H1 (cell line): ENCODE measurements at regions not wholly inside any gene's neighbourhood (a gene's known extent, or its start where the extent isn't known, plus 50 kb on each side); places are given as distances from the start of the nearest gene placed in this dataset.

ENCODE experiments used
- CTCF ChIA-PET: fragments of 300-600 bp; sonication (Branson Sonifier 250); formaldehyde crosslinking; loops from one replicate; lab custom pipeline; 2021; ENCODE audit not compliant: partially characterized antibody; lab: Charles Lee
- POLR2A ChIA-PET: fragments of 300-600 bp; sonication (Branson Sonifier 250); formaldehyde crosslinking; loops from one replicate; lab custom pipeline; 2021; ENCODE audit warnings: inconsistent platforms; ENCODE audit not compliant: partially characterized antibody; lab: Charles Lee
- DNase-seq, 2 experiments: peaks; one replicate each; pipeline versions ENCODE4 v3.0.0 to v3.0.0-alpha.2; 2010 to 2022; ENCODE audit warnings: low spot score in 2 of 2, low read depth in 1 of 2, mixed read lengths in 1 of 2
- FAIRE-seq: peaks from 2 replicates; lab custom pipeline; 2011; peaks lifted over from hg19 to GRCh38; lab: Jason Lieb, UNC
- H2AFZ ChIP-seq: 2 replicates; pipeline ENCODE4 v1.8.1; 2012; ENCODE audit warnings: low read length, inconsistent platforms
- H2AK5ac ChIP-seq: 2 replicates; pipeline ENCODE4 v1.6.1; 2013; ENCODE audit warnings: low read depth, low read length
- H2BK120ac ChIP-seq: replicated peaks from 2 replicates; pipeline ENCODE3; 2013; ENCODE audit warnings: low read depth, low read length, inconsistent platforms
- H2BK12ac ChIP-seq: 2 replicates; pipeline ENCODE4 v1.6.1; 2013; ENCODE audit warnings: low read depth, low read length
- H2BK15ac ChIP-seq: 2 replicates; pipeline ENCODE4 v1.6.1; 2013; ENCODE audit warnings: low read length
- H2BK20ac ChIP-seq: 2 replicates; pipeline ENCODE4 v1.6.1; 2013; ENCODE audit warnings: low read length
- H2BK5ac ChIP-seq: 2 replicates; pipeline ENCODE4 v1.6.1; 2013; ENCODE audit warnings: low read depth, low read length
- H3K14ac ChIP-seq: 2 replicates; pipeline ENCODE4 v1.6.1; 2013; ENCODE audit warnings: inconsistent platforms; ENCODE audit not compliant: insufficient read length
- H3K18ac ChIP-seq: 2 replicates; pipeline ENCODE4 v1.6.1; 2013; ENCODE audit warnings: low read length; ENCODE audit errors: extremely low read depth
- H3K23ac ChIP-seq: 2 replicates; pipeline ENCODE4 v1.6.1; 2013; ENCODE audit warnings: inconsistent platforms; ENCODE audit not compliant: insufficient read length
- H3K23me2 ChIP-seq: 2 replicates; pipeline ENCODE4 v1.6.1; 2013; ENCODE audit warnings: low read depth, low read length
- H3K27ac ChIP-seq: 2 replicates; pipeline ENCODE4 v1.6.1; 2011; ENCODE audit warnings: low read depth, low read length, inconsistent platforms
- H3K27me3 ChIP-seq, 4 experiments: replicated peaks in 1 of 4; 1 replicate in 1 of 4; 2 replicates in 3 of 4; pipeline versions ENCODE4 v1.6.1 to v1.8.1; 2011 to 2013; ENCODE audit warnings: low read length in 3 of 4, mild to moderate bottlenecking in 3 of 4, inconsistent platforms in 2 of 4, mixed read lengths in 2 of 4, moderate library complexity in 1 of 4; ENCODE audit not compliant: control insufficient read depth in 3 of 4, insufficient read depth in 3 of 4; ENCODE audit errors: extremely low read depth in 1 of 4
- H3K36me3 ChIP-seq, 4 experiments: 2 replicates each; pipeline versions ENCODE4 v1.6.1 to v1.8.1; 2011 to 2013; ENCODE audit warnings: mild to moderate bottlenecking in 4 of 4, low read length in 3 of 4, moderate library complexity in 2 of 4, control low read depth in 1 of 4, inconsistent platforms in 1 of 4; ENCODE audit not compliant: insufficient read depth in 4 of 4, control insufficient read depth in 2 of 4
- H3K4ac ChIP-seq: replicated peaks from 2 replicates; pipeline ENCODE3; 2013; ENCODE audit warnings: low read length, low read depth, mixed read lengths, inconsistent platforms; ENCODE audit not compliant: insufficient read length
- H3K4me1 ChIP-seq, 4 experiments: replicated peaks in 1 of 4; 1 replicate in 1 of 4; 2 replicates in 3 of 4; pipeline versions ENCODE4 v1.6.1 to v1.8.1; 2011 to 2013; ENCODE audit warnings: low read length in 3 of 4, inconsistent platforms in 2 of 4, mixed read lengths in 1 of 4; ENCODE audit not compliant: insufficient read depth in 4 of 4, control insufficient read depth in 3 of 4
- H3K4me2 ChIP-seq, 2 experiments: 2 replicates each; pipeline versions ENCODE4 v1.6.1 to v1.8.1; 2011 to 2013; ENCODE audit warnings: low read depth in 2 of 2, low read length in 2 of 2, control low read depth in 1 of 2, inconsistent platforms in 1 of 2, mild to moderate bottlenecking in 1 of 2; ENCODE audit not compliant: insufficient read depth in 1 of 2
- H3K4me3 ChIP-seq, 4 experiments: fragments of 200-600, 300-600 bp in 1 of 4; sonication (generic), shearing (Covaris generic), sonication (Bioruptor Twin) in 1 of 4; 2 replicates each; pipeline versions ENCODE4 v1.5.1 to v1.8.1; 2011 to 2016; ENCODE audit warnings: low read length in 4 of 4, low read depth in 3 of 4, control low read depth in 2 of 4, inconsistent platforms in 2 of 4, mild to moderate bottlenecking in 2 of 4, mixed read lengths in 1 of 4, moderate library complexity in 1 of 4; ENCODE audit not compliant: insufficient read depth in 2 of 4; ENCODE audit errors: extremely low read depth in 1 of 4
- H3K56ac ChIP-seq: replicated peaks from 2 replicates; pipeline ENCODE3; 2013; ENCODE audit warnings: low read depth, mild to moderate bottlenecking, mixed read lengths, low read length, inconsistent platforms; ENCODE audit not compliant: insufficient read length
- H3K79me1 ChIP-seq: 2 replicates; pipeline ENCODE4 v1.6.1; 2013; ENCODE audit warnings: low read depth, low read length, control low read depth
- H3K79me2 ChIP-seq, 2 experiments: 2 replicates each; pipeline versions ENCODE4 v1.6.1 to v1.8.1; 2012 to 2013; ENCODE audit warnings: low read length in 2 of 2, mild to moderate bottlenecking in 2 of 2, inconsistent platforms in 1 of 2; ENCODE audit not compliant: insufficient read depth in 2 of 2, control insufficient read depth in 1 of 2
- H3K9ac ChIP-seq, 4 experiments: replicated peaks in 1 of 4; 1 replicate in 1 of 4; 2 replicates in 3 of 4; pipeline versions ENCODE4 v1.6.1 to v1.8.1; 2011 to 2013; ENCODE audit warnings: low read depth in 3 of 4, low read length in 3 of 4, control low read depth in 2 of 4, mild to moderate bottlenecking in 2 of 4, moderate library complexity in 2 of 4, inconsistent platforms in 1 of 4; ENCODE audit errors: extremely low read depth in 1 of 4
- H3K9me3 ChIP-seq, 2 experiments: 2 replicates each; pipeline versions ENCODE4 v1.6.1 to v1.8.1; 2012 to 2013; ENCODE audit warnings: mild to moderate bottlenecking in 2 of 2, moderate library complexity in 2 of 2, control low read depth in 1 of 2, inconsistent platforms in 1 of 2, low read depth in 1 of 2, low read length in 1 of 2, mixed read lengths in 1 of 2; ENCODE audit not compliant: insufficient read depth in 2 of 2
- H4K20me1 ChIP-seq, 2 experiments: replicated peaks in 1 of 2; 2 replicates each; pipeline versions ENCODE3 to v1.8.1; 2011 to 2013; ENCODE audit warnings: inconsistent platforms in 2 of 2, low read length in 2 of 2, mild to moderate bottlenecking in 1 of 2; ENCODE audit not compliant: insufficient read depth in 2 of 2, control insufficient read depth in 1 of 2
- H4K5ac ChIP-seq: 2 replicates; pipeline ENCODE4 v1.6.1; 2013; ENCODE audit warnings: low read length, low read depth, mixed read lengths, inconsistent platforms; ENCODE audit not compliant: insufficient read length
- H4K8ac ChIP-seq: 2 replicates; pipeline ENCODE4 v1.8.0; 2013; ENCODE audit warnings: mild to moderate bottlenecking, moderate library complexity, low read length, inconsistent platforms; ENCODE audit not compliant: insufficient read depth; ENCODE audit errors: extremely low read depth
- H4K91ac ChIP-seq: replicated peaks from 2 replicates; pipeline ENCODE3; 2013; ENCODE audit warnings: low read length, mixed read lengths, inconsistent platforms; ENCODE audit not compliant: insufficient read length
- NRF1 ChIP-seq: IDR thresholded peaks from 2 replicates; pipeline ENCODE4 v1.6.1; 2011; ENCODE audit warnings: mild to moderate bottlenecking, low read depth, low read length, improper control_type of control experiment
- POLR2AphosphoS5 ChIP-seq: IDR thresholded peaks from 2 replicates; pipeline ENCODE4 v1.6.1; 2011; ENCODE audit warnings: low read depth, low read length
- SIRT6 ChIP-seq: IDR thresholded peaks from one replicate; pipeline ENCODE4 v1.7.1; 2012; ENCODE audit warnings: low read length, inconsistent platforms
- TBP ChIP-seq: IDR thresholded peaks from 2 replicates; pipeline ENCODE4 v1.6.1; 2011; ENCODE audit warnings: low read depth, low read length, improper control_type of control experiment
- WGBS, 2 experiments: shearing (Covaris generic) in 1 of 2; methylation state at CpG; one replicate each; pipeline versions ENCODE4 v1.1.6 to v1.1.7; 2013 to 2015; ENCODE audit warnings: low lambda C conversion rate in 2 of 2, mixed read lengths in 2 of 2, inconsistent platforms in 1 of 2, low coverage in 1 of 2, missing lambda C conversion rate in 1 of 2; ENCODE audit not compliant: insufficient replicate concordance in 2 of 2, insufficient coverage in 1 of 2, insufficient read length in 1 of 2; ENCODE audit errors: extremely low coverage in 1 of 2, missing lambda C conversion rate in 1 of 2; 5-methylcytosine and 5-hydroxymethylcytosine counted together

- Histone ChIP-seq H4K8ac (no peak overlapping the region), H3K56ac (no peak overlapping the region), H3K4me3 (no peak overlapping the region), H2AFZ (no peak overlapping the region), H3K18ac (no peak overlapping the region), H4K5ac (no peak overlapping the region), H3K36me3 (no peaks in the 10 kb centered on the region), H3K4me1 (peaks cover 0 to 4% (median 0%) of the 10 kb centered on the region in 4 experiments; a peak in 2 of 7 replicates), H3K27ac (no peak overlapping the region), H2BK15ac (no peak overlapping the region), H3K27me3 (no peaks in the 10 kb centered on the region), H3K23ac (no peak overlapping the region), H4K91ac (no peak overlapping the region), H2BK120ac (no peak overlapping the region), H4K20me1 (no peaks in the 10 kb centered on the region), H3K9ac (no peak overlapping the region), H3K4ac (no peak overlapping the region), H3K4me2 (no peak overlapping the region), H2BK20ac (no peak overlapping the region), H3K23me2 (no peaks in the 10 kb centered on the region), H2BK5ac (no peak overlapping the region), H2BK12ac (no peak overlapping the region), H2AK5ac (no peak overlapping the region), H3K9me3 (no peaks in the 10 kb centered on the region), H3K14ac (no peak overlapping the region), H3K79me2 (no peaks in the 10 kb centered on the region), H3K79me1 (no peaks in the 10 kb centered on the region)
- CTCF ChIA-PET: no interaction called here
- 94% methylated on average over 3 of the region's 3 CpGs; no CpG with 5 or more reads in 1 of the 2 experiments for WGBS, 2 experiments
- DNase-seq (no peak), FAIRE-seq (no peak)
- POLR2A ChIA-PET: no interaction called here
- no peak for TF ChIP-seq NRF1
- TF ChIP-seq TBP: no peak
- TF ChIP-seq SIRT6: no peak
- no peak for TF ChIP-seq POLR2AphosphoS5
Measured at GRCh38 chr1:208437401-208437800, 193.2 kb upstream of the PLXNA2 start.
